Fibroblast of lung (primary cell): ENCODE measurements at regions not wholly inside any gene's neighbourhood (a gene's known extent, or its start where the extent isn't known, plus 50 kb on each side); places are given as distances from the start of the nearest gene placed in this dataset.

Experiments
- DNase-seq, 2 donors: peaks; one replicate each; pipeline versions ENCODE4 v3.0.0 to v3.0.0-alpha.2; 2010; ENCODE audit warnings: low read depth in 2 of 2
- H2AFZ ChIP-seq: 2 replicates; pipeline ENCODE4 v1.5.1; 2012; ENCODE audit warnings: low read length, control low read depth, inconsistent platforms
- H3K27ac ChIP-seq: 2 replicates; pipeline ENCODE4 v1.5.1; 2011; ENCODE audit warnings: low read length, control low read depth; ENCODE audit not compliant: insufficient read depth
- H3K27me3 ChIP-seq: 2 replicates; pipeline ENCODE4 v1.5.1; 2011; ENCODE audit warnings: mild to moderate bottlenecking, low read length; ENCODE audit not compliant: control insufficient read depth, insufficient read depth
- H3K36me3 ChIP-seq: 2 replicates; pipeline ENCODE4 v1.5.1; 2011; ENCODE audit warnings: low read length; ENCODE audit not compliant: control insufficient read depth, insufficient read depth
- H3K4me1 ChIP-seq: 2 replicates; pipeline ENCODE4 v1.5.1; 2011; ENCODE audit warnings: low read length; ENCODE audit not compliant: control insufficient read depth, insufficient read depth; ENCODE audit errors: extremely low read depth
- H3K4me2 ChIP-seq: 2 replicates; pipeline ENCODE4 v1.5.1; 2011; ENCODE audit warnings: low read length, control low read depth; ENCODE audit not compliant: insufficient read depth; ENCODE audit errors: extremely low read depth
- H3K4me3 ChIP-seq, 4 experiments: fragments of 200-600 bp in 1 of 4; sonication (generic) in 1 of 4; replicated peaks in 1 of 4; 2 replicates each; pipeline ENCODE4 v1.5.1; 2011 to 2016; ENCODE audit warnings: low read length in 4 of 4, low read depth in 3 of 4, mild to moderate bottlenecking in 3 of 4, control low read depth in 2 of 4, inconsistent platforms in 1 of 4, mixed read lengths in 1 of 4; ENCODE audit not compliant: insufficient read depth in 1 of 4; ENCODE audit errors: control extremely low read depth in 1 of 4
- H3K79me2 ChIP-seq: 2 replicates; pipeline ENCODE4 v1.5.1; 2012; ENCODE audit warnings: mild to moderate bottlenecking, low read length, inconsistent platforms; ENCODE audit not compliant: control insufficient read depth, insufficient read depth
- H3K9ac ChIP-seq: 2 replicates; pipeline ENCODE4 v1.5.1; 2011; ENCODE audit warnings: mild to moderate bottlenecking, low read length, control low read depth; ENCODE audit not compliant: insufficient read depth
- H3K9me3 ChIP-seq: 2 replicates; pipeline ENCODE4 v1.5.1; 2012; ENCODE audit warnings: low read depth, low read length; ENCODE audit not compliant: control insufficient read depth, insufficient read depth
- H4K20me1 ChIP-seq: 2 replicates; pipeline ENCODE4 v1.5.1; 2011; ENCODE audit warnings: low read length; ENCODE audit not compliant: control insufficient read depth, insufficient read depth; ENCODE audit errors: extremely low read depth
- EZH2 ChIP-seq: IDR thresholded peaks from 2 replicates; pipeline ENCODE4 v1.5.1; 2012; ENCODE audit warnings: low read length, control low read depth, mild to moderate bottlenecking; ENCODE audit errors: missing control alignments
- TF ChIP-seq, protein P1 (sequence below), 2 donors: IDR thresholded peaks in 1 of 2; conservative IDR thresholded peaks in 1 of 2; 1 replicate in 1 of 2; 2 replicates in 1 of 2; pipeline ENCODE4 v1.5.1; 2011 to 2012; ENCODE audit warnings: low read length in 2 of 2, control low read depth in 1 of 2, inconsistent platforms in 1 of 2, low read depth in 1 of 2, mild to moderate bottlenecking in 1 of 2

DNA sequence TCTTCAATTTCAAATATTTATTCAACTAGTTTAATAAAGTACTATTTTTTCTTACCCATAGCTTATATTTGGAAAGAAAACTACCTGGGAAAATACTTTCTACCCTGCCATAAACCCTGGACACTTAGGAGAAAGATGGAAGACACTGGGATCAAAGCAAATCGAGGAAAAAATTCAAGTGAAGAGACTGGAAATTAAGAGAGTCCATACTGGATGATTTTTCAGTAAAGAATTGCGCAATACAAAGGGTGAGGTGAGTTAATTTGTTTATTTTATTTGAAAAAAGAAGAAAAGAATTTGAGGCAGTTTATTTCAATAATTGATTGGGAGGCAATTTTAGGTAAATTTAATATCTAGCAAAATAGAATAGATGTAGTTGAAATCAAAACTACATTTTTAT lies 331.8 kb upstream of the ITGA1 start:
- no peaks in the 10 kb centered on the region for H3K4me1 ChIP-seq
- TF ChIP-seq EZH2: no peak
- TF ChIP-seq, protein P1, sequence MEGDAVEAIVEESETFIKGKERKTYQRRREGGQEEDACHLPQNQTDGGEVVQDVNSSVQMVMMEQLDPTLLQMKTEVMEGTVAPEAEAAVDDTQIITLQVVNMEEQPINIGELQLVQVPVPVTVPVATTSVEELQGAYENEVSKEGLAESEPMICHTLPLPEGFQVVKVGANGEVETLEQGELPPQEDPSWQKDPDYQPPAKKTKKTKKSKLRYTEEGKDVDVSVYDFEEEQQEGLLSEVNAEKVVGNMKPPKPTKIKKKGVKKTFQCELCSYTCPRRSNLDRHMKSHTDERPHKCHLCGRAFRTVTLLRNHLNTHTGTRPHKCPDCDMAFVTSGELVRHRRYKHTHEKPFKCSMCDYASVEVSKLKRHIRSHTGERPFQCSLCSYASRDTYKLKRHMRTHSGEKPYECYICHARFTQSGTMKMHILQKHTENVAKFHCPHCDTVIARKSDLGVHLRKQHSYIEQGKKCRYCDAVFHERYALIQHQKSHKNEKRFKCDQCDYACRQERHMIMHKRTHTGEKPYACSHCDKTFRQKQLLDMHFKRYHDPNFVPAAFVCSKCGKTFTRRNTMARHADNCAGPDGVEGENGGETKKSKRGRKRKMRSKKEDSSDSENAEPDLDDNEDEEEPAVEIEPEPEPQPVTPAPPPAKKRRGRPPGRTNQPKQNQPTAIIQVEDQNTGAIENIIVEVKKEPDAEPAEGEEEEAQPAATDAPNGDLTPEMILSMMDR (conservative IDR thresholded peaks at IDR 0.05 in 1 of 2, IDR thresholded peaks at IDR 0.05 in 1 of 2; ENCODE audit: low read depth in 1 of 2, low read length in 2 of 2): no peak
- no peak for DNase-seq

DNA sequence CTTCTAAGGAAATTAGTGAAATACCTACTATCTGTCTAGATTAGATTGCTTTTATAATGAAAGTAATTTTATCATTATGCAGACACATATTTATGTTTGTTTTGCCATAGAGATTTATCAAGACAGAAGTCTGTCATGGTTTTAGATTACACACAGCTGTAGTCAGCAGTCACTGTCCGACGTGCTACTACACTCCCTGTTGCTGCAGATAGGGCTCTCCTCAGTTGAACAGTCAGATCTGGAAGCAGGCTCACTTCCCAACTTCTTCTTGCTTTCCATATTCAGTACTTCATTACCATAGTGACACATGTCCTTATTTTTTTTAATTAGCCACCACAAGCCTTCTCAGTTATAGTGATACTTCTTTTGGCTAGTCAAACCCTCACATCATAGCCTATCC lies 329.9 kb upstream of the ITGA1 start:
- H3K4me2 ChIP-seq: no peak overlapping the region
- TF ChIP-seq, protein P1 (conservative IDR thresholded peaks at IDR 0.05 in 1 of 2, IDR thresholded peaks at IDR 0.05 in 1 of 2; ENCODE audit: low read depth in 1 of 2, low read length in 2 of 2): no peak
- H3K9me3 ChIP-seq: no peaks in the 10 kb centered on the region
- no peaks in the 10 kb centered on the region for H3K27me3 ChIP-seq
- no peak overlapping the region for H3K27ac ChIP-seq
- no peaks in the 10 kb centered on the region for H3K36me3 ChIP-seq
- no peaks in the 10 kb centered on the region for H3K79me2 ChIP-seq
- H4K20me1 ChIP-seq: no peaks in the 10 kb centered on the region
- DNase-seq: no peak
- H3K4me3 ChIP-seq: no peak overlapping the region
- H2AFZ ChIP-seq: no peak overlapping the region
- no peak overlapping the region for H3K9ac ChIP-seq
- no peaks in the 10 kb centered on the region for H3K4me1 ChIP-seq

More for the DNA sequence above, 331.8 kb upstream of the ITGA1 start:
- H4K20me1 ChIP-seq: no peaks in the 10 kb centered on the region
- no peaks in the 10 kb centered on the region for H3K27me3 ChIP-seq
- no peak overlapping the region for H3K4me3 ChIP-seq
- H2AFZ ChIP-seq: no peak overlapping the region
- H3K79me2 ChIP-seq: no peaks in the 10 kb centered on the region
- H3K27ac ChIP-seq: no peak overlapping the region
- no peak overlapping the region for H3K4me2 ChIP-seq
- H3K9ac ChIP-seq: no peak overlapping the region
- no peaks in the 10 kb centered on the region for H3K36me3 ChIP-seq
- no peaks in the 10 kb centered on the region for H3K9me3 ChIP-seq

DNA sequence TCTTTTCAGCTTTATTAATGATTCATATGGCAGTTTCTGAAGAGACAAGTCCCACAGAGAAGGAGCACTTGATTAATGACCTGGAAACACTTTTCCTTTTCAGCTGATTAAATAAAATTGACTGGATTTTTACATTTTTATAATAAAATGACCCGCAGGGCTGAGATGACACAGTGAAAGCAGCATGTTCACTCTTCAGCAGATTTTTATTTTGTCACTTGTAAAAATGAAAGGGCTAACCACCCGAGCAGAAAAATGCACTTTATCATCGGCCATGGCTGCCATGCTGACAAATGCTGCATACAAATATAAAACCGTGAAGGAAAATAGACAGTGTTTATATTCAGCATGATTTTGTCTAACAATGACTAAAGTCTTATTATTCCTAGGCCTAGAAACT lies 321.6 kb upstream of the ITGA1 start:
- Histone ChIP-seq H3K27me3 (no peaks in the 10 kb centered on the region), H3K4me1 (no peaks in the 10 kb centered on the region), H3K9me3 (no peaks in the 10 kb centered on the region), H3K79me2 (no peaks in the 10 kb centered on the region), H3K27ac (no peak overlapping the region), H3K4me2 (no peak overlapping the region), H2AFZ (no peak overlapping the region), H3K9ac (no peak overlapping the region), H3K36me3 (no peaks in the 10 kb centered on the region), H3K4me3 (no peak overlapping the region), H4K20me1 (no peaks in the 10 kb centered on the region)
- no peak for DNase-seq
- TF ChIP-seq, protein P1 (conservative IDR thresholded peaks at IDR 0.05 in 1 of 2, IDR thresholded peaks at IDR 0.05 in 1 of 2; ENCODE audit: low read depth in 1 of 2, low read length in 2 of 2): no peak
- no peak for TF ChIP-seq EZH2
